Endodermal cell (in vitro differentiated cells): ENCODE measurements at regions not wholly inside any gene's neighbourhood (a gene's known extent, or its start where the extent isn't known, plus 50 kb on each side); places are given as distances from the start of the nearest gene placed in this dataset.

Experiments
- DNase-seq: peaks from one replicate; pipeline ENCODE4 v3.0.0-alpha.2; 2017
- H3K27ac ChIP-seq: 2 replicates; pipeline ENCODE4 v1.5.1; 2013; ENCODE audit warnings: mild to moderate bottlenecking, low read depth, low read length, moderate library complexity
- H3K27me3 ChIP-seq: 2 replicates; pipeline ENCODE4 v1.6.1; 2013; ENCODE audit warnings: mild to moderate bottlenecking, low read length, moderate library complexity; ENCODE audit not compliant: insufficient read depth, control insufficient read depth, poor library complexity, severe bottlenecking
- H3K36me3 ChIP-seq: 2 replicates; pipeline ENCODE4 v1.7.0; 2013; ENCODE audit warnings: mild to moderate bottlenecking, low read length, moderate library complexity; ENCODE audit not compliant: control insufficient read depth, insufficient read depth
- H3K4me1 ChIP-seq: one replicate; pipeline ENCODE4 v1.7.0; 2013; ENCODE audit warnings: low read length; ENCODE audit not compliant: control insufficient read depth, insufficient read depth
- H3K4me3 ChIP-seq: 2 replicates; pipeline ENCODE4 v1.5.1; 2013; ENCODE audit warnings: mild to moderate bottlenecking, low read length, moderate library complexity
- H3K9ac ChIP-seq: 2 replicates; pipeline ENCODE4 v1.6.1; 2013; ENCODE audit warnings: mild to moderate bottlenecking, low read length, moderate library complexity; ENCODE audit not compliant: poor library complexity, severe bottlenecking; ENCODE audit errors: extremely low read depth
- H3K9me3 ChIP-seq: 2 replicates; pipeline ENCODE4 v1.6.1; 2013; ENCODE audit warnings: mild to moderate bottlenecking, low read length, moderate library complexity; ENCODE audit not compliant: control insufficient read depth
- H3K27ac Mint-ChIP-seq: 2 replicates; pipeline ENCODE4 v1.8.0; 2020; ENCODE audit warnings: mixed read lengths
- H3K27me3 Mint-ChIP-seq: 2 replicates; pipeline ENCODE4 v1.8.0; 2021; ENCODE audit warnings: mild to moderate bottlenecking, mixed read lengths; ENCODE audit not compliant: insufficient read depth
- H3K36me3 Mint-ChIP-seq: 2 replicates; pipeline ENCODE4 v1.8.0; 2020; ENCODE audit warnings: low read depth, mixed read lengths
- H3K4me1 Mint-ChIP-seq: 2 replicates; pipeline ENCODE4 v1.8.0; 2020; ENCODE audit warnings: mixed read lengths
- H3K4me3 Mint-ChIP-seq: 2 replicates; pipeline ENCODE4 v1.8.0; 2020; ENCODE audit warnings: mild to moderate bottlenecking, moderate library complexity, mixed read lengths
- H3K9me3 Mint-ChIP-seq: 2 replicates; pipeline ENCODE4 v1.8.0; 2020; ENCODE audit warnings: mild to moderate bottlenecking, mixed read lengths
- WGBS, 2 experiments: methylation state at CpG; one replicate each; pipeline versions ENCODE4 v1.1.5 to v1.1.7; 2013; ENCODE audit warnings: missing lambda C conversion rate in 2 of 2, mixed read lengths in 1 of 2; ENCODE audit not compliant: insufficient coverage in 1 of 2, insufficient read length in 1 of 2; 5-methylcytosine and 5-hydroxymethylcytosine counted together
- TF ChIP-seq, protein P1 (sequence below): fragments of 200-600 bp; sonication (generic); conservative IDR thresholded peaks from 2 replicates; pipeline ENCODE4 v1.5.0; 2021; ENCODE audit warnings: antibody characterized with exemption, mild to moderate bottlenecking

DNA sequence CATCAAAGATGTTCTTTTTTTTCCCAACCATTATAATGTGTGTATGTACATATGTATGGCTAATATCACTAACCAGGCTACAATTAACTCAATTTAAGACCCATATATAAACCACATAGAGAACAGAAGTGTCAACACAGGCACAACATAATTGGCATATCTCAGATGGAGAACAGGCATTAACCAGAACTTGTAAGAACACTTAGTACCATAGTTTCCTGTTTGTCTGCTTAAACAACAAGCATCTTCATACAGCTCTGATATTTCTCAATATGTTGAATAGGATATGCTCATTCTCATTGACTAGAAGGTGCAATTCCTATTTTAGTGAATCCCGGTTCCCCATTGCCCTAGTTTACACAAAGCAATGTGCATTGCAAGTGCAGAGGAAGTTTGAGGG, 116.9 kb upstream of the EDNRB start:
- H3K36me3 Mint-ChIP-seq: no peaks in the 10 kb centered on the region
- no peaks in the 10 kb centered on the region for H3K4me1 ChIP-seq
- no peak overlapping the region for H3K4me3 Mint-ChIP-seq
- H3K9ac ChIP-seq: no peak overlapping the region
- no peak overlapping the region for H3K27ac ChIP-seq
- H3K9me3 Mint-ChIP-seq: no peaks in the 10 kb centered on the region
- H3K27me3 ChIP-seq: no peaks in the 10 kb centered on the region
- 91% methylated on average over 1 of the region's 1 CpG; no CpG with 5 or more reads in 1 of the 2 experiments for WGBS, 2 experiments
- no peak overlapping the region for H3K4me3 ChIP-seq
- H3K36me3 ChIP-seq: no peaks in the 10 kb centered on the region
- no peak overlapping the region for H3K27ac Mint-ChIP-seq
- no peaks in the 10 kb centered on the region for H3K27me3 Mint-ChIP-seq
- TF ChIP-seq, protein P1, sequence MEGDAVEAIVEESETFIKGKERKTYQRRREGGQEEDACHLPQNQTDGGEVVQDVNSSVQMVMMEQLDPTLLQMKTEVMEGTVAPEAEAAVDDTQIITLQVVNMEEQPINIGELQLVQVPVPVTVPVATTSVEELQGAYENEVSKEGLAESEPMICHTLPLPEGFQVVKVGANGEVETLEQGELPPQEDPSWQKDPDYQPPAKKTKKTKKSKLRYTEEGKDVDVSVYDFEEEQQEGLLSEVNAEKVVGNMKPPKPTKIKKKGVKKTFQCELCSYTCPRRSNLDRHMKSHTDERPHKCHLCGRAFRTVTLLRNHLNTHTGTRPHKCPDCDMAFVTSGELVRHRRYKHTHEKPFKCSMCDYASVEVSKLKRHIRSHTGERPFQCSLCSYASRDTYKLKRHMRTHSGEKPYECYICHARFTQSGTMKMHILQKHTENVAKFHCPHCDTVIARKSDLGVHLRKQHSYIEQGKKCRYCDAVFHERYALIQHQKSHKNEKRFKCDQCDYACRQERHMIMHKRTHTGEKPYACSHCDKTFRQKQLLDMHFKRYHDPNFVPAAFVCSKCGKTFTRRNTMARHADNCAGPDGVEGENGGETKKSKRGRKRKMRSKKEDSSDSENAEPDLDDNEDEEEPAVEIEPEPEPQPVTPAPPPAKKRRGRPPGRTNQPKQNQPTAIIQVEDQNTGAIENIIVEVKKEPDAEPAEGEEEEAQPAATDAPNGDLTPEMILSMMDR: no peak
- no peaks in the 10 kb centered on the region for H3K9me3 ChIP-seq
- DNase-seq: no peak
- H3K4me1 Mint-ChIP-seq: peaks cover 1% of the 10 kb centered on the region

DNA sequence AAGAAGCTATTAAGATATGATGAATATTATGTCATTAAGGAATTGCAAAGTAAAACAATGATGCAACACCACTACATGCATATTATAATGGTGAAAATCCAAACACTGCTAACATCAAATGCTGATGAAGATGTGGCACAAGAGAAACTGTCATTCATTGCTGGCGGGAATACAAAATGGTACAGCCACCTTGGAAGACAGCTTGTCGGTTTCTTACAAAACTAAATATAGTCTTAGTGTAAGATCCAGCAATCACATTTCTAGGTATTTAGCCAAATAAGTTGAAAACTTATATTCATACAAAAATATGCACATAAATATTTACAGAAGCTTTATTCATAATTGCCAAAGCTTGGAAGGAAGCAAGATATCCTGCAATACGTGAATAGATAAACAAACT, 114.9 kb upstream of the EDNRB start:
- H3K27me3 Mint-ChIP-seq: no peaks in the 10 kb centered on the region
- no peak overlapping the region for H3K27ac Mint-ChIP-seq
- no peak overlapping the region for H3K4me3 Mint-ChIP-seq
- Histone ChIP-seq H3K9ac (no peak overlapping the region), H3K27ac (no peak overlapping the region), H3K4me3 (no peak overlapping the region), H3K27me3 (no peaks in the 10 kb centered on the region), H3K4me1 (no peaks in the 10 kb centered on the region), H3K36me3 (no peaks in the 10 kb centered on the region), H3K9me3 (no peaks in the 10 kb centered on the region)
- peaks cover 1% of the 10 kb centered on the region for H3K4me1 Mint-ChIP-seq
- DNase-seq: no peak
- no peaks in the 10 kb centered on the region for H3K36me3 Mint-ChIP-seq
- 17 to 70% methylated on average over 1 to 3 of the region's 3 CpGs for WGBS, 2 experiments
- no peaks in the 10 kb centered on the region for H3K9me3 Mint-ChIP-seq
- TF ChIP-seq, protein P1: no peak

DNA sequence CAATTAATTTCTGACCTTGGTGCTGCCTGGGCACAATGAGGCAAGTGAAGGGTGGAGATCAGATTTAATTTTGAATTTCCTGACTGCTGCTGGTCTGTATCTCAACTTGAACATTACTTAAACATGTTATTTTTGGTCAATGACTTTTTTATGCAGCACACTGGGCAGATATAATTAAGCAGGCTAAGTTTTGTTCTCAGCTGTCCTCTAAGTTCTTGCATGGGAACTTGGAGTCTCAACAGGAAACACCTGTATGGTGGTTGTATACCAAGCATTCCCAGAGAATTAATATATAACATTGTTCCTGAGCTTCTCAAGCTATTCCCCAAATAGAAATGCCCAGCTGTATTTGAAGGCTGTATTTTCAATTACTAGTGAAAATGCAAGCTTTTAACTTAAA, 113.5 kb upstream of the EDNRB start:
- no peaks in the 10 kb centered on the region for H3K9me3 Mint-ChIP-seq
- TF ChIP-seq, protein P1: no peak
- no peaks in the 10 kb centered on the region for H3K4me1 ChIP-seq
- H3K4me3 Mint-ChIP-seq: no peak overlapping the region
- H3K9me3 ChIP-seq: no peaks in the 10 kb centered on the region
- peaks cover 1% of the 10 kb centered on the region for H3K4me1 Mint-ChIP-seq
- no peak overlapping the region for H3K4me3 ChIP-seq
- H3K36me3 Mint-ChIP-seq: no peaks in the 10 kb centered on the region
- H3K27ac ChIP-seq: peak overlapping the region; percentile 69
- no peak overlapping the region for H3K9ac ChIP-seq
- H3K27me3 Mint-ChIP-seq: no peaks in the 10 kb centered on the region
- DNase-seq: no peak
- H3K36me3 ChIP-seq: no peaks in the 10 kb centered on the region
- H3K27me3 ChIP-seq: no peaks in the 10 kb centered on the region
- H3K27ac Mint-ChIP-seq: no peak overlapping the region
